GM23338 (cell line): ENCODE measurements at regions not wholly inside any gene's neighbourhood (a gene's known extent, or its start where the extent isn't known, plus 50 kb on each side); places are given as distances from the start of the nearest gene placed in this dataset.

Experiments
- EZH2 ChIP-seq: fragments of 200-600 bp; sonication (generic); IDR thresholded peaks from one replicate; pipeline ENCODE4 v1.8.0; 2017; ENCODE audit warnings: antibody characterized with exemption, mild to moderate bottlenecking, low read depth; ENCODE audit not compliant: unreplicated experiment
- EZH2phosphoT487 ChIP-seq: fragments of 200-600 bp; sonication (generic); IDR thresholded peaks from one replicate; pipeline ENCODE4 v1.8.1; 2018; ENCODE audit warnings: antibody characterized with exemption; ENCODE audit not compliant: unreplicated experiment
- JUNB ChIP-seq: IDR thresholded peaks from one replicate; pipeline ENCODE4 v1.6.1; 2016; ENCODE audit warnings: antibody characterized with exemption; ENCODE audit not compliant: unreplicated experiment
- NANOG ChIP-seq: IDR thresholded peaks from 2 replicates; pipeline ENCODE4 v1.6.1; 2016; ENCODE audit warnings: antibody characterized with exemption, borderline replicate concordance
- POLR2AphosphoS5 ChIP-seq: IDR thresholded peaks from 2 replicates; pipeline ENCODE4 v1.6.1; 2016; ENCODE audit warnings: antibody characterized with exemption, low read depth
- ZNF331 ChIP-seq: fragments of 250-450 bp; sonication (Bioruptor Pico); IDR thresholded peaks from 2 replicates; pipeline ENCODE4 v1.5.0; 2020; ENCODE audit warnings: low read depth, mild to moderate bottlenecking, moderate library complexity
- TF ChIP-seq, protein P1 (sequence below): IDR thresholded peaks from one replicate; pipeline ENCODE4 v1.6.1; 2018; ENCODE audit warnings: antibody characterized with exemption; ENCODE audit not compliant: unreplicated experiment
- TF ChIP-seq, protein P2 (sequence below), 2 experiments: fragments of 200-600 bp in 1 of 2; sonication (generic) in 1 of 2; conservative IDR thresholded peaks; 2 replicates each; pipeline versions ENCODE4 v1.5.1 to v1.6.1; 2016 to 2017; ENCODE audit warnings: antibody characterized with exemption in 2 of 2, low read depth in 2 of 2, mild to moderate bottlenecking in 2 of 2, moderate library complexity in 1 of 2
- TF ChIP-seq, protein P3 (sequence below): IDR thresholded peaks from 2 replicates; pipeline ENCODE4 v1.6.1; 2016; ENCODE audit warnings: antibody characterized with exemption
- TF ChIP-seq, protein P4 (sequence below): fragments of 250-450 bp; sonication (Bioruptor Pico); IDR thresholded peaks from 2 replicates; pipeline ENCODE4 v1.5.0; 2020; ENCODE audit warnings: mild to moderate bottlenecking, moderate library complexity

DNA sequence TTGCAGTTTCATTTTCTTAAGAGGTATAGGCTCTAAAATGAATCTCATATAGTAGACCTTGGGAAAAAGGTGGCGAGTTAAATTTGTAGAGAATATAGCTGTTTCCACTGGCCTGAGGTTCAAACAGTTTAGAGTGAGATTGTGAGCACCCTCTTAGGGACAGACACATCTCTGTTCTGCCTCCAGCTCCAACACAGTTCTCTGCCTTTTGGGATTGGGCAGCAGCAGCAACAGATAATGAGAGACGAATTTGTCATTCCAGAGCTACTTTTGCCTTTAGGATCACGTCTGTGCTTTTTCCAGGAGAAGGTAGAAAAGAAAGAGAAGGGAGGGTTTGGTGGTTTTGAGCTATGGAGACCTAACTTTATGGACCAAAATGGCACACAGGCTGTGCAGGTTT, 289.4 kb downstream of the PRL start:
- TF ChIP-seq, protein P1, sequence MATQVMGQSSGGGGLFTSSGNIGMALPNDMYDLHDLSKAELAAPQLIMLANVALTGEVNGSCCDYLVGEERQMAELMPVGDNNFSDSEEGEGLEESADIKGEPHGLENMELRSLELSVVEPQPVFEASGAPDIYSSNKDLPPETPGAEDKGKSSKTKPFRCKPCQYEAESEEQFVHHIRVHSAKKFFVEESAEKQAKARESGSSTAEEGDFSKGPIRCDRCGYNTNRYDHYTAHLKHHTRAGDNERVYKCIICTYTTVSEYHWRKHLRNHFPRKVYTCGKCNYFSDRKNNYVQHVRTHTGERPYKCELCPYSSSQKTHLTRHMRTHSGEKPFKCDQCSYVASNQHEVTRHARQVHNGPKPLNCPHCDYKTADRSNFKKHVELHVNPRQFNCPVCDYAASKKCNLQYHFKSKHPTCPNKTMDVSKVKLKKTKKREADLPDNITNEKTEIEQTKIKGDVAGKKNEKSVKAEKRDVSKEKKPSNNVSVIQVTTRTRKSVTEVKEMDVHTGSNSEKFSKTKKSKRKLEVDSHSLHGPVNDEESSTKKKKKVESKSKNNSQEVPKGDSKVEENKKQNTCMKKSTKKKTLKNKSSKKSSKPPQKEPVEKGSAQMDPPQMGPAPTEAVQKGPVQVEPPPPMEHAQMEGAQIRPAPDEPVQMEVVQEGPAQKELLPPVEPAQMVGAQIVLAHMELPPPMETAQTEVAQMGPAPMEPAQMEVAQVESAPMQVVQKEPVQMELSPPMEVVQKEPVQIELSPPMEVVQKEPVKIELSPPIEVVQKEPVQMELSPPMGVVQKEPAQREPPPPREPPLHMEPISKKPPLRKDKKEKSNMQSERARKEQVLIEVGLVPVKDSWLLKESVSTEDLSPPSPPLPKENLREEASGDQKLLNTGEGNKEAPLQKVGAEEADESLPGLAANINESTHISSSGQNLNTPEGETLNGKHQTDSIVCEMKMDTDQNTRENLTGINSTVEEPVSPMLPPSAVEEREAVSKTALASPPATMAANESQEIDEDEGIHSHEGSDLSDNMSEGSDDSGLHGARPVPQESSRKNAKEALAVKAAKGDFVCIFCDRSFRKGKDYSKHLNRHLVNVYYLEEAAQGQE, result no peak
- TF ChIP-seq EZH2 (no peak), POLR2AphosphoS5 (no peak), EZH2phosphoT487 (no peak), JUNB (no peak), ZNF331 (no peak), NANOG (no peak)
- TF ChIP-seq, protein P2, sequence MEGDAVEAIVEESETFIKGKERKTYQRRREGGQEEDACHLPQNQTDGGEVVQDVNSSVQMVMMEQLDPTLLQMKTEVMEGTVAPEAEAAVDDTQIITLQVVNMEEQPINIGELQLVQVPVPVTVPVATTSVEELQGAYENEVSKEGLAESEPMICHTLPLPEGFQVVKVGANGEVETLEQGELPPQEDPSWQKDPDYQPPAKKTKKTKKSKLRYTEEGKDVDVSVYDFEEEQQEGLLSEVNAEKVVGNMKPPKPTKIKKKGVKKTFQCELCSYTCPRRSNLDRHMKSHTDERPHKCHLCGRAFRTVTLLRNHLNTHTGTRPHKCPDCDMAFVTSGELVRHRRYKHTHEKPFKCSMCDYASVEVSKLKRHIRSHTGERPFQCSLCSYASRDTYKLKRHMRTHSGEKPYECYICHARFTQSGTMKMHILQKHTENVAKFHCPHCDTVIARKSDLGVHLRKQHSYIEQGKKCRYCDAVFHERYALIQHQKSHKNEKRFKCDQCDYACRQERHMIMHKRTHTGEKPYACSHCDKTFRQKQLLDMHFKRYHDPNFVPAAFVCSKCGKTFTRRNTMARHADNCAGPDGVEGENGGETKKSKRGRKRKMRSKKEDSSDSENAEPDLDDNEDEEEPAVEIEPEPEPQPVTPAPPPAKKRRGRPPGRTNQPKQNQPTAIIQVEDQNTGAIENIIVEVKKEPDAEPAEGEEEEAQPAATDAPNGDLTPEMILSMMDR (conservative IDR thresholded peaks at IDR 0.05; ENCODE audit: low read depth in 2 of 2), result no peak
- TF ChIP-seq, protein P3, sequence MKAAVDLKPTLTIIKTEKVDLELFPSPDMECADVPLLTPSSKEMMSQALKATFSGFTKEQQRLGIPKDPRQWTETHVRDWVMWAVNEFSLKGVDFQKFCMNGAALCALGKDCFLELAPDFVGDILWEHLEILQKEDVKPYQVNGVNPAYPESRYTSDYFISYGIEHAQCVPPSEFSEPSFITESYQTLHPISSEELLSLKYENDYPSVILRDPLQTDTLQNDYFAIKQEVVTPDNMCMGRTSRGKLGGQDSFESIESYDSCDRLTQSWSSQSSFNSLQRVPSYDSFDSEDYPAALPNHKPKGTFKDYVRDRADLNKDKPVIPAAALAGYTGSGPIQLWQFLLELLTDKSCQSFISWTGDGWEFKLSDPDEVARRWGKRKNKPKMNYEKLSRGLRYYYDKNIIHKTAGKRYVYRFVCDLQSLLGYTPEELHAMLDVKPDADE, result no peak
- TF ChIP-seq, protein P4, sequence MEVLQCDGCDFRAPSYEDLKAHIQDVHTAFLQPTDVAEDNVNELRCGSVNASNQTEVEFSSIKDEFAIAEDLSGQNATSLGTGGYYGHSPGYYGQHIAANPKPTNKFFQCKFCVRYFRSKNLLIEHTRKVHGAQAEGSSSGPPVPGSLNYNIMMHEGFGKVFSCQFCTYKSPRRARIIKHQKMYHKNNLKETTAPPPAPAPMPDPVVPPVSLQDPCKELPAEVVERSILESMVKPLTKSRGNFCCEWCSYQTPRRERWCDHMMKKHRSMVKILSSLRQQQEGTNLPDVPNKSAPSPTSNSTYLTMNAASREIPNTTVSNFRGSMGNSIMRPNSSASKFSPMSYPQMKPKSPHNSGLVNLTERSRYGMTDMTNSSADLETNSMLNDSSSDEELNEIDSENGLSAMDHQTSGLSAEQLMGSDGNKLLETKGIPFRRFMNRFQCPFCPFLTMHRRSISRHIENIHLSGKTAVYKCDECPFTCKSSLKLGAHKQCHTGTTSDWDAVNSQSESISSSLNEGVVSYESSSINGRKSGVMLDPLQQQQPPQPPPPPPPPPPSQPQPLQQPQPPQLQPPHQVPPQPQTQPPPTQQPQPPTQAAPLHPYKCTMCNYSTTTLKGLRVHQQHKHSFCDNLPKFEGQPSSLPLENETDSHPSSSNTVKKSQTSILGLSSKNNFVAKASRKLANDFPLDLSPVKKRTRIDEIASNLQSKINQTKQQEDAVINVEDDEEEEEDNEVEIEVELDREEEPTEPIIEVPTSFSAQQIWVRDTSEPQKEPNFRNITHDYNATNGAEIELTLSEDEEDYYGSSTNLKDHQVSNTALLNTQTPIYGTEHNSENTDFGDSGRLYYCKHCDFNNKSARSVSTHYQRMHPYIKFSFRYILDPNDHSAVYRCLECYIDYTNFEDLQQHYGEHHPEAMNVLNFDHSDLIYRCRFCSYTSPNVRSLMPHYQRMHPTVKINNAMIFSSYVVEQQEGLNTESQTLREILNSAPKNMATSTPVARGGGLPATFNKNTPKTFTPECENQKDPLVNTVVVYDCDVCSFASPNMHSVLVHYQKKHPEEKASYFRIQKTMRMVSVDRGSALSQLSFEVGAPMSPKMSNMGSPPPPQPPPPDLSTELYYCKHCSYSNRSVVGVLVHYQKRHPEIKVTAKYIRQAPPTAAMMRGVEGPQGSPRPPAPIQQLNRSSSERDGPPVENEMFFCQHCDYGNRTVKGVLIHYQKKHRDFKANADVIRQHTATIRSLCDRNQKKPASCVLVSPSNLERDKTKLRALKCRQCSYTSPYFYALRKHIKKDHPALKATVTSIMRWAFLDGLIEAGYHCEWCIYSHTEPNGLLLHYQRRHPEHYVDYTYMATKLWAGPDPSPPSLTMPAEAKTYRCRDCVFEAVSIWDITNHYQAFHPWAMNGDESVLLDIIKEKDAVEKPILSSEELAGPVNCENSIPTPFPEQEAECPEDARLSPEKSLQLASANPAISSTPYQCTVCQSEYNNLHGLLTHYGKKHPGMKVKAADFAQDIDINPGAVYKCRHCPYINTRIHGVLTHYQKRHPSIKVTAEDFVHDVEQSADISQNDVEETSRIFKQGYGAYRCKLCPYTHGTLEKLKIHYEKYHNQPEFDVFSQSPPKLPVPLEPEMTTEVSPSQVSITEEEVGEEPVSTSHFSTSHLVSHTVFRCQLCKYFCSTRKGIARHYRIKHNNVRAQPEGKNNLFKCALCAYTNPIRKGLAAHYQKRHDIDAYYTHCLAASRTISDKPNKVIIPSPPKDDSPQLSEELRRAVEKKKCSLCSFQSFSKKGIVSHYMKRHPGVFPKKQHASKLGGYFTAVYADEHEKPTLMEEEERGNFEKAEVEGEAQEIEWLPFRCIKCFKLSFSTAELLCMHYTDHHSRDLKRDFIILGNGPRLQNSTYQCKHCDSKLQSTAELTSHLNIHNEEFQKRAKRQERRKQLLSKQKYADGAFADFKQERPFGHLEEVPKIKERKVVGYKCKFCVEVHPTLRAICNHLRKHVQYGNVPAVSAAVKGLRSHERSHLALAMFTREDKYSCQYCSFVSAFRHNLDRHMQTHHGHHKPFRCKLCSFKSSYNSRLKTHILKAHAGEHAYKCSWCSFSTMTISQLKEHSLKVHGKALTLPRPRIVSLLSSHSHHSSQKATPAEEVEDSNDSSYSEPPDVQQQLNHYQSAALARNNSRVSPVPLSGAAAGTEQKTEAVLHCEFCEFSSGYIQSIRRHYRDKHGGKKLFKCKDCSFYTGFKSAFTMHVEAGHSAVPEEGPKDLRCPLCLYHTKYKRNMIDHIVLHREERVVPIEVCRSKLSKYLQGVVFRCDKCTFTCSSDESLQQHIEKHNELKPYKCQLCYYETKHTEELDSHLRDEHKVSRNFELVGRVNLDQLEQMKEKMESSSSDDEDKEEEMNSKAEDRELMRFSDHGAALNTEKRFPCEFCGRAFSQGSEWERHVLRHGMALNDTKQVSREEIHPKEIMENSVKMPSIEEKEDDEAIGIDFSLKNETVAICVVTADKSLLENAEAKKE (CRISPR knock-in tag), result no peak
